A549 (cell line): ENCODE measurements at regions not wholly inside any gene's neighbourhood (a gene's known extent, or its start where the extent isn't known, plus 50 kb on each side); places are given as distances from the start of the nearest gene placed in this dataset.

Source experiments
- ATAC-seq, 2 experiments: fragments of 200-7000 bp in 1 of 2; fragments of >200 bp in 1 of 2; cut with Nextera tagmentation in 1 of 2; cut with Tn5 transposase in 1 of 2; 3 replicates each; pipeline versions ENCODE4 v1.8.0 to v1.9.1; 2018 to 2020; ENCODE audit warnings: mild to moderate bottlenecking in 1 of 2, moderate library complexity in 1 of 2
- CTCF ChIA-PET: fragments of 300-600 bp; sonication (Branson Sonifier 250); formaldehyde crosslinking; extraction: SDS; loops from one replicate; lab custom pipeline; 2021; ENCODE audit warnings: antibody characterized with exemption, inconsistent platforms; lab: Yijun Ruan, JAX
- POLR2A ChIA-PET: fragments of 350-600 bp; formaldehyde crosslinking; extraction: SDS; loops from one replicate; lab custom pipeline; 2021; ENCODE audit warnings: antibody characterized with exemption, inconsistent platforms; lab: Yijun Ruan, JAX
- DNase-seq, 2 experiments: peaks; one replicate each; pipeline versions ENCODE4 v3.0.0 to v3.0.0-alpha.2; 2011 to 2016; ENCODE audit warnings: low read depth in 1 of 2, low spot score in 1 of 2
- FAIRE-seq: peaks from 2 replicates; lab custom pipeline; 2011; peaks lifted over from hg19 to GRCh38; lab: Jason Lieb, UNC
- H3K27ac ChIP-seq, 2 experiments: fragments of >200 bp; sonication (Bioruptor Twin); formaldehyde crosslinking; 3 replicates each; pipeline ENCODE4 v1.5.1; 2016 to 2017
- H3K4me1 ChIP-seq: fragments of >200 bp; sonication (Bioruptor Twin); formaldehyde crosslinking; 3 replicates; pipeline ENCODE4 v1.6.1; 2016
- H3K4me2 ChIP-seq: fragments of >200 bp; sonication (Bioruptor Twin); formaldehyde crosslinking; 3 replicates; pipeline ENCODE4 v1.6.1; 2016
- H3K4me3 ChIP-seq: fragments of >200 bp; sonication (Bioruptor Twin); formaldehyde crosslinking; 3 replicates; pipeline ENCODE4 v1.5.1; 2016
- H3K9me3 ChIP-seq: fragments of >200 bp; sonication (Bioruptor Twin); formaldehyde crosslinking; 3 replicates; pipeline ENCODE4 v1.6.1; 2016
- EHF ChIP-seq: fragments of 250-450 bp; sonication (Bioruptor Pico); IDR thresholded peaks from 2 replicates; pipeline ENCODE4 v1.5.0; 2020; ENCODE audit warnings: mild to moderate bottlenecking
- ESRRA ChIP-seq: fragments of 150-350 bp; IDR thresholded peaks from 2 replicates; pipeline ENCODE4 v1.6.1; 2014; ENCODE audit warnings: mild to moderate bottlenecking, low read length, borderline replicate concordance
- JUN ChIP-seq, 2 experiments: fragments of >200 bp; sonication (Bioruptor Twin); formaldehyde crosslinking; IDR thresholded peaks; 2 replicates in 1 of 2; 3 replicates in 1 of 2; pipeline ENCODE4 v1.6.1; 2016 to 2017
- KDM1A ChIP-seq: fragments of 200-600 bp; sonication (generic); IDR thresholded peaks from 2 replicates; pipeline ENCODE4 v1.6.1; 2016; ENCODE audit warnings: low read depth, mild to moderate bottlenecking
- KDM5A ChIP-seq: fragments of 200-600 bp; sonication (generic); IDR thresholded peaks from 2 replicates; pipeline ENCODE4 v1.6.1; 2016; ENCODE audit warnings: antibody characterized with exemption, mild to moderate bottlenecking
- MAX ChIP-seq: IDR thresholded peaks from 2 replicates; pipeline ENCODE4 v1.6.1; 2012
- NPAS2 ChIP-seq: fragments of 250-450 bp; sonication (Bioruptor Pico); IDR thresholded peaks from 2 replicates; pipeline ENCODE4 v1.8.0; 2022; ENCODE audit warnings: mild to moderate bottlenecking, moderate library complexity, borderline replicate concordance
- POLR2A ChIP-seq: IDR thresholded peaks from 2 replicates; pipeline ENCODE4 v1.6.1; 2012; ENCODE audit warnings: mild to moderate bottlenecking, low read length
- POLR2AphosphoS2 ChIP-seq: conservative IDR thresholded peaks from 2 replicates; pipeline ENCODE4 v1.6.1; 2012; ENCODE audit warnings: low read length, improper control_type of control experiment, inconsistent platforms
- RCOR1 ChIP-seq: fragments of 150-350 bp; IDR thresholded peaks from 2 replicates; pipeline ENCODE4 v1.6.1; 2014; ENCODE audit warnings: antibody characterized with exemption, low read length, low read depth
- REST ChIP-seq: fragments of 200-600 bp; sonication (generic); IDR thresholded peaks from 2 replicates; pipeline ENCODE4 v1.6.1; 2016; ENCODE audit warnings: antibody characterized with exemption, mild to moderate bottlenecking, moderate library complexity
- TFCP2L1 ChIP-seq: fragments of 250-450 bp; sonication (Bioruptor Pico); IDR thresholded peaks from 2 replicates; pipeline ENCODE4 v1.5.0; 2021; ENCODE audit warnings: mild to moderate bottlenecking
- TP53 ChIP-seq: fragments of 250-450 bp; sonication (Bioruptor Pico); IDR thresholded peaks from 2 replicates; pipeline ENCODE4 v1.5.0; 2021; ENCODE audit warnings: mild to moderate bottlenecking, moderate library complexity
- ZFP36 ChIP-seq: fragments of 450-650 bp; IDR thresholded peaks from 2 replicates; pipeline ENCODE4 v1.6.1; 2014; ENCODE audit warnings: borderline replicate concordance; ENCODE audit not compliant: partially characterized antibody
- ZNF302 ChIP-seq: fragments of 250-450 bp; sonication (Bioruptor Pico); IDR thresholded peaks from 2 replicates; pipeline ENCODE4 v1.9.0; 2021; ENCODE audit warnings: inconsistent platforms, mild to moderate bottlenecking, moderate library complexity
- ZSCAN20 ChIP-seq: fragments of 250-450 bp; sonication (Bioruptor Pico); IDR thresholded peaks from 2 replicates; pipeline ENCODE4 v1.8.0; 2022; ENCODE audit warnings: mild to moderate bottlenecking, moderate library complexity
- WGBS: methylation state at CpG from one replicate; pipeline ENCODE4 v1.1.6; 2017; ENCODE audit errors: missing lambda C conversion rate; 5-methylcytosine and 5-hydroxymethylcytosine counted together
- TF ChIP-seq, protein P1 (sequence below): IDR thresholded peaks from 2 replicates; pipeline ENCODE4 v1.6.1; 2012

DNA sequence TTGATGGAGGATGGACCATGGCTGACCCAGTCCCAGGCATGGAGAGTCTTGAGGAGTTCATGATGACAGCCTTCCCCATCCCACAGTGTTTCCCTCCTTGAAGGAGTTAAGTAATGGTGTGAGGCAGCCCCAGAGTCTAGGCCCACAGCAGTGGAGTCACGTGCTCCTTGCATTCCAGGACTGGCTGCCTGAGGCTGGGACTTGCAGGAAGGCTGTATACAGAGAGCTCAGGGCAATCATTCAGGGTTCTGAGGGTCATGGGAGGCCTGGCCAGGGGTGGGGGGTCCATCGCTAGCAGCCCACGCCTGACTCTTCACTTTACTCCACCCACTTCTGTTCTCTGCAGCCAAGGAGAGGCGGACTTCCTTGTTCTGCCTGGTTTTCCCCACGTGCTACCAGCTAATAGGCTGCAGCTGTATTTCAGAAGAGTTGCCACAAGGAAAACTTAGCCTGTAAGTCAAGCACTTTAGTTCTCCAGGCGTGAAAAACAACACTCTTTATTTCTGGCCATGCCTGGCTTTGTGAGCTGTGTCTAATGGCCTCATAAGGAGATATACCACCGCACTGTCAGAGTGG, 272.5 kb downstream of the DHX35 start (continued):
- TF ChIP-seq TFCP2L1 (CRISPR knock-in tag) = no peak

DNA sequence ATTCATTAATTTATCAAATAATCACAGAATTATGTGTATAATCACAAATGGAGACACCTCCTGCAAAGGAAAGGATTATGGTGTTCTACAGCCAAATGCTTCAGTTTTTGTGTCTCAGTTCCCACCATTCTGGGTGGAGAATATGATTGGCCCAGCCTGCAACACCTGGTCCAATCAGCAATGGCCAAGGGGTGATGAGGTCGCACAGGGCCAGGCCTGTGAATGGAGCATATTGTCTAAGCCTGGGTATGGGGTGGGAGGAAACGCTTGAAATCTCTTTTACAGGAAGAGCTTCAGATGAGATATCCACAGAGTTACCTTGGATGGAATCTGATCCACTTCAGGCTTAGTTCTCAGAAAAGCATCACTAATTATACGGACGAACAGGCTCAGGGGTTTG, 271.6 kb downstream of the DHX35 start:
- DNase-seq (no peak), FAIRE-seq (no peak), ATAC-seq (no peak)
- Histone ChIP-seq H3K4me2 (no peak overlapping the region), H3K4me1 (no peaks in the 10 kb centered on the region), H3K4me3 (no peak overlapping the region), H3K9me3 (no peaks in the 10 kb centered on the region), H3K27ac (no peak overlapping the region)
- CTCF ChIA-PET = interaction anchor here (2.7 kb wide), 1 partner anchor 31 kb away, joined by 7 read pairs; no protein-coding TSS in a partner anchor
- no peak for TF ChIP-seq TFCP2L1 (CRISPR knock-in tag)
- TF ChIP-seq ZNF302 (CRISPR knock-in tag) = no peak
- TF ChIP-seq RCOR1 = no peak
- TF ChIP-seq TP53 = no peak
- POLR2A ChIA-PET = no interaction called here
- WGBS = 40% methylated on average over 4 of the region's 4 CpGs

DNA sequence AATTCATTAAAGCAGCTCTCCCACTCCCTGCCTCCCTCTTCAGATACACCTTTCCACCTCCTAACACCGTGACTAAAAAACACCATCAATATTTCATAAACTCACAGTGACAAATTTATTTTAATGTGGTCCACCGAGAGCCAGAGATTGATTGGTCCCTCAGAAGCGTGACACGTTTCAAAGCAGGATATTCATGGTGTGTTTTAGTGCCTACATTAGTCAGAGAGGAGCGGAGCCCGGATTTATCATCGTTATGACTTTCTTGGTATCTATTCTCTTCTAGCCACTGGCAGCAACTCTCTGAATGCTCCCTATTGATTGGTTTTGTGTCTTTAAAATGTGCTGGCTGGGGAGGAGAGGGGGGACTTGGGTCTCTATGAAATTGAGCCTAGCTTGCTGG, 265.3 kb downstream of the DHX35 start:
- POLR2A ChIA-PET = no interaction called here
- WGBS = 11% methylated on average over 7 of the region's 7 CpGs

More for the DNA sequence above, 265.3 kb downstream of the DHX35 start:
- ATAC-seq = no peak
- DNase-seq = no peak
- TF ChIP-seq, protein P1, sequence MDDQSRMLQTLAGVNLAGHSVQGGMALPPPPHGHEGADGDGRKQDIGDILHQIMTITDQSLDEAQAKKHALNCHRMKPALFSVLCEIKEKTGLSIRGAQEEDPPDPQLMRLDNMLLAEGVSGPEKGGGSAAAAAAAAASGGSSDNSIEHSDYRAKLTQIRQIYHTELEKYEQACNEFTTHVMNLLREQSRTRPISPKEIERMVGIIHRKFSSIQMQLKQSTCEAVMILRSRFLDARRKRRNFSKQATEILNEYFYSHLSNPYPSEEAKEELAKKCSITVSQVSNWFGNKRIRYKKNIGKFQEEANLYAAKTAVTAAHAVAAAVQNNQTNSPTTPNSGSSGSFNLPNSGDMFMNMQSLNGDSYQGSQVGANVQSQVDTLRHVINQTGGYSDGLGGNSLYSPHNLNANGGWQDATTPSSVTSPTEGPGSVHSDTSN = no peak
- no peak for TF ChIP-seq POLR2A
- no peak for TF ChIP-seq REST
- TF ChIP-seq MAX = no peak
- TF ChIP-seq ESRRA = no peak
- no peak for TF ChIP-seq JUN (IDR thresholded peaks at IDR 0.05)
- no peak for TF ChIP-seq POLR2AphosphoS2
- no peak for TF ChIP-seq KDM5A
- no peak for TF ChIP-seq ZSCAN20 (CRISPR knock-in tag)
- TF ChIP-seq ZFP36 = no peak
- no peak for TF ChIP-seq KDM1A
- no peak for TF ChIP-seq NPAS2 (CRISPR knock-in tag)
- no peak for TF ChIP-seq EHF (CRISPR knock-in tag)
- H3K9me3 ChIP-seq = no peaks in the 10 kb centered on the region
- CTCF ChIA-PET = interaction anchor here (0.6 to 1.2 kb wide), 2 partner anchors 40 to 102 kb away, joined by 3 read pairs; no protein-coding TSS in a partner anchor
- no peaks in the 10 kb centered on the region for H3K4me1 ChIP-seq
- no peak overlapping the region for H3K27ac ChIP-seq
- no peak for FAIRE-seq
- H3K4me3 ChIP-seq = no peak overlapping the region
- H3K4me2 ChIP-seq = no peak overlapping the region
